ENCODE measurements at regions not wholly inside any gene's neighbourhood (a gene's known extent, or its start where the extent isn't known, plus 50 kb on each side); places are given as distances from the start of the nearest gene placed in this dataset.
"Not testable (repeated sequence)": the region's sequence is repeated elsewhere in the genome, so short reads cannot be mapped to it uniquely, and the experiment has no call there.

DNA sequence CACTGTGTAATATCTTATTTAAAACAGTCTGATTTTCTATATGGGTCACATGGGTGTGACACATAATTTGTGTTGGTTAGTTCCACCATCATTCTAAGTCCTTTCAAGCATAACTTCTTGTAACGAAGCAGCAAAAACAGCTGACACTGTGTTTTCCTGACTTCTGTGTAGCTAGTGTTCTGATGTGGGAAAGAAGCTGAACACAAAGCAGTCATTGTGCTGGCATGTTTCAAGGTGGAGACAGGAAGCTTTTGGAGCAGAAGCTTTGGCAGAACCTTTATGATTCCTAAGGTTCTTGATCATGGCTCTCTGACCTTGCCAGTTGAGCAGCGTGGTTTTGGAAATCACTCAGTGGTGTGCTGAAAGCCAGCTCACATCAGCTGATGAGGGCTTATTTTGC lies 351.7 kb upstream of the MDGA2 start:
- DNase-seq (ENCODE audit: low read depth, low spot score) = no peak
- no peak overlapping the region for H3K4me3 Mint-ChIP-seq
- no peaks in the 10 kb centered on the region for H3K36me3 Mint-ChIP-seq (ENCODE audit: low read depth)
- H3K27ac Mint-ChIP-seq (ENCODE audit: unreplicated experiment) = no peak overlapping the region
- TF ChIP-seq, protein P1, sequence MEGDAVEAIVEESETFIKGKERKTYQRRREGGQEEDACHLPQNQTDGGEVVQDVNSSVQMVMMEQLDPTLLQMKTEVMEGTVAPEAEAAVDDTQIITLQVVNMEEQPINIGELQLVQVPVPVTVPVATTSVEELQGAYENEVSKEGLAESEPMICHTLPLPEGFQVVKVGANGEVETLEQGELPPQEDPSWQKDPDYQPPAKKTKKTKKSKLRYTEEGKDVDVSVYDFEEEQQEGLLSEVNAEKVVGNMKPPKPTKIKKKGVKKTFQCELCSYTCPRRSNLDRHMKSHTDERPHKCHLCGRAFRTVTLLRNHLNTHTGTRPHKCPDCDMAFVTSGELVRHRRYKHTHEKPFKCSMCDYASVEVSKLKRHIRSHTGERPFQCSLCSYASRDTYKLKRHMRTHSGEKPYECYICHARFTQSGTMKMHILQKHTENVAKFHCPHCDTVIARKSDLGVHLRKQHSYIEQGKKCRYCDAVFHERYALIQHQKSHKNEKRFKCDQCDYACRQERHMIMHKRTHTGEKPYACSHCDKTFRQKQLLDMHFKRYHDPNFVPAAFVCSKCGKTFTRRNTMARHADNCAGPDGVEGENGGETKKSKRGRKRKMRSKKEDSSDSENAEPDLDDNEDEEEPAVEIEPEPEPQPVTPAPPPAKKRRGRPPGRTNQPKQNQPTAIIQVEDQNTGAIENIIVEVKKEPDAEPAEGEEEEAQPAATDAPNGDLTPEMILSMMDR (conservative IDR thresholded peaks at IDR 0.05) = no peak
- peaks cover 4% of the 10 kb centered on the region for H3K4me1 Mint-ChIP-seq
- no peaks in the 10 kb centered on the region for H3K27me3 Mint-ChIP-seq (ENCODE audit: low read depth)
- H3K9me3 Mint-ChIP-seq = peaks cover 5% of the 10 kb centered on the region

DNA sequence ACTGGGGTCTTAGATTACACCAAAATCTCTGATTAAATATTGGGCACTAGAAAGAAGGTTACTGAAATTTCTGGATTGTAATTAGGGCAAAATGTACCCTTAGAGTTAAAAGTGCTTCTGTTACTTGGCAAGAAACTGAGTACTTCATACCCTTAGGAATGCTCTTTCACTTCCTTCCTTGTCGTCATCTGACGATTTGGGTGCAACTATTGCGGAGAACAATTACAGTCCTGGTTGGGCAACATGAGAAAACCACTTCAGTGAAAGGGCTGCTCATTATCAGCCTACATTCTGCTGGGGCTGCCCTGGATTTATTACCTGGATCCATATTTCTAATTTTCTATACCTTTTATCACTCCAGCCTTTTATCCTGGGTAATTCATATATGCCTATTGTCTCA lies 348.5 kb upstream of the MDGA2 start:
- Mint-ChIP-seq H3K4me3 (no peak overlapping the region), H3K27ac (ENCODE audit: unreplicated experiment) (no peak overlapping the region), H3K36me3 (ENCODE audit: low read depth) (no peaks in the 10 kb centered on the region)

DNA sequence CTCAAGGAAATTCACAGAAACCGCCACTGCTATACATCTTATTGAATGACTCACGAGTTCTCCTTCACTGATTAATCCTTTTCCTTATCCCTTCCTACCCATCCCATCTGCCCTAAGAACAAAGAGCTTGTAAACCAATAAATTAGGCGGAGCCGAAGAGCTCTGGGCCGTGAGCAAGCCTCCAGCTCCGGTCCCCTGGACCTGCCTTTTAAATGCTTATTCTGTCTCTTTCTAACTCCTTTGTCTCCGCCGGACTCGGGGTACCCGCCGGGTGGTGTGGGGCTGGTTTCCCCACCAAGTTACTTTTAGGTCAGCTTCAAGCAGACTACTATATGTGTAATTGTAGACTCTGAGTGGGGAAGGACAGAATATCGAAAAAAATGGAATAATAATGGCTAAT lies 336.1 kb upstream of the MDGA2 start:
- H3K36me3 Mint-ChIP-seq (ENCODE audit: low read depth); H3K4me1 Mint-ChIP-seq; DNase-seq (ENCODE audit: low read depth, low spot score); H3K27me3 Mint-ChIP-seq (ENCODE audit: low read depth); H3K9me3 Mint-ChIP-seq: not testable (repeated sequence)
- H3K27ac Mint-ChIP-seq (ENCODE audit: unreplicated experiment) = peak overlapping the region; percentile 51
- peak overlapping the region; percentile 0 for H3K4me3 Mint-ChIP-seq

More for the DNA sequence above, 348.5 kb upstream of the MDGA2 start:
- H3K4me1 Mint-ChIP-seq = peaks cover 4% of the 10 kb centered on the region
- no peak for DNase-seq (ENCODE audit: low read depth, low spot score)
- H3K9me3 Mint-ChIP-seq = no peaks in the 10 kb centered on the region
- TF ChIP-seq, protein P1 (conservative IDR thresholded peaks at IDR 0.05) = no peak
- H3K27me3 Mint-ChIP-seq (ENCODE audit: low read depth) = no peaks in the 10 kb centered on the region

DNA sequence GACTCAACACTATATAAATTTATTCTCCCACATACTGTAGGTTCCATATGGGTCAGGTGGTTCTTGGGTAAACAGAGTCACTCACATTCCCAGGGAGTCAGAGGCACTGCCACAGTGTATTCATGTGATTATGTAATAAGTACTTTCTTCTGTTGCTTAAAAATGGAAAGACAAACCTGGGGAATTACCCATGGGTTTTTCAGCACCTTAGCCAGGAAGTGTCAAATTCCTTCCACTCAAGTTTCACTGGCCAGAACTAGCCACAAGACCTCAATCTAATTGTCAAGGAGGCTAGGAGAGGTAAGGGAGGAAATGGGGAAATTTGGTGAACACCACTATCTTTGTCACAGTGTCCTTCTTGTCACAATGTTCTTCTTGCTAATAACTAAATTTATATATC lies 333.2 kb upstream of the MDGA2 start:
- Mint-ChIP-seq H3K36me3 (ENCODE audit: low read depth) (no peaks in the 10 kb centered on the region), H3K9me3 (no peaks in the 10 kb centered on the region), H3K27ac (ENCODE audit: unreplicated experiment) (no peak overlapping the region), H3K27me3 (ENCODE audit: low read depth) (no peaks in the 10 kb centered on the region), H3K4me3 (no peak overlapping the region), H3K4me1 (peaks cover 8% of the 10 kb centered on the region)
- no peak for DNase-seq (ENCODE audit: low read depth, low spot score)
- TF ChIP-seq, protein P1 (conservative IDR thresholded peaks at IDR 0.05) = no peak

DNA sequence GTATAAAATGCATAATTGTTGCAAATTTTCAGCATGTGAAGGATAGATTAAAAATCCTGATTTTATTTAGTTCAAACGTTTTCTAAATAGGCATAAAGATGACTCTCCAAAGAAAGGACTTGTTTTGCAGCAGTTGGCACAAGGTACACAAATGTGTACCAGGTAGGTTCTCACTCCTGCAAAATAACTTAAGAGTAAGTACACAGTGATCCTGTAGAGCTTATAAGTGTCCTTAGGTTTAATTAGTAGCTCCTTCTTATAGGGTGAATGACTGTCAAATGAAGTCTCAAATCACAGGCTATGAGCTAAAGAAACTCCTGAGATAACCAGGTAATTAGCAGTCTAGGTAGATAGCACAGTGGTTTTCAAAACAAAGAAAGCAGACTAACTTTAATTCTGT lies 330.6 kb upstream of the MDGA2 start:
- Mint-ChIP-seq H3K9me3 (no peaks in the 10 kb centered on the region), H3K36me3 (ENCODE audit: low read depth) (no peaks in the 10 kb centered on the region)

DNA sequence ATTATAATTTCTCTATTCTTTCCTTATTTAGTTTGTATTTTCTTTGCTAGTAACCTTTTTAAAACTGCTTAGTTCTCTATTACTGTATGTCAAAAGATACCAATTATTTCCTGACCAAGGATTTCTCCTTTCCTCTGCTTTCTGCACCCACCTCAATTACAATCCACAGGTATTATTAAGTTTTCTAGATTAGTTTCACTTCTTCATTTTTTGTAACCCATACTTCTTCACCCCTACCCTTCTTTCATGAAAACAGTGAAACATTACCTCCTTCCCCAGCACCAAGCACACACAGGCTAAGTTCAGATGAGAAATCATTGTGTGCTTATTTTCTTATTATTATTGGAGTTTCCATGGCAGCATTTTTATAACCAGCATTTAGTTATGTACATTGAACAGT lies 318.5 kb upstream of the MDGA2 start:
- no peak overlapping the region for H3K27ac Mint-ChIP-seq (ENCODE audit: unreplicated experiment)
- no peaks in the 10 kb centered on the region for H3K4me1 Mint-ChIP-seq
- no peaks in the 10 kb centered on the region for H3K27me3 Mint-ChIP-seq (ENCODE audit: low read depth)
- no peaks in the 10 kb centered on the region for H3K9me3 Mint-ChIP-seq
- TF ChIP-seq, protein P1 (conservative IDR thresholded peaks at IDR 0.05) = no peak
- H3K4me3 Mint-ChIP-seq = no peak overlapping the region
- DNase-seq (ENCODE audit: low read depth, low spot score) = no peak
- H3K36me3 Mint-ChIP-seq (ENCODE audit: low read depth) = no peaks in the 10 kb centered on the region

More for the DNA sequence above, 330.6 kb upstream of the MDGA2 start:
- Mint-ChIP-seq H3K27ac (ENCODE audit: unreplicated experiment) (no peak overlapping the region), H3K4me3 (no peak overlapping the region), H3K4me1 (peaks cover 5% of the 10 kb centered on the region), H3K27me3 (ENCODE audit: low read depth) (no peaks in the 10 kb centered on the region)
- DNase-seq (ENCODE audit: low read depth, low spot score) = no peak
- TF ChIP-seq, protein P1 (conservative IDR thresholded peaks at IDR 0.05) = no peak
